ENCODE measurements at regions not wholly inside any gene's neighbourhood (a gene's known extent, or its start where the extent isn't known, plus 50 kb on each side); places are given as distances from the start of the nearest gene placed in this dataset.

- H3K4me1 ChIP-seq (ENCODE audit: control insufficient read depth in 1 of 2, insufficient read depth in 2 of 2, low read length in 2 of 2): no peaks in the 10 kb centered on the region
- H3K9me3 ChIP-seq (ENCODE audit: control insufficient read depth in 1 of 2, insufficient read depth in 1 of 2, low read depth in 1 of 2, low read length in 2 of 2): no peaks in the 10 kb centered on the region
- POLR2A ChIA-PET: no interaction called here
- H3K36me3 ChIP-seq (ENCODE audit: control insufficient read depth in 1 of 2, insufficient read depth in 2 of 2, low read length in 2 of 2): no peaks in the 10 kb centered on the region
- RAD21 ChIA-PET (ENCODE audit: low non-redundant PET in 1 of 2, low total read pairs in 2 of 2, uncharacterized antibody in 2 of 2, unreplicated experiment in 2 of 2): no interaction called here
- H3K9ac ChIP-seq (ENCODE audit: low read length): no peak overlapping the region
- ATAC-seq (no peak), DNase-seq (ENCODE audit: low read depth, low spot score) (no peak)
- H3K9me2 ChIP-seq (ENCODE audit: insufficient read depth): no peaks in the 10 kb centered on the region
- intact Hi-C loops (cut with micrococcal nuclease): no loop called here
- no peak overlapping the region for H3K27ac ChIP-seq (ENCODE audit: low read depth, low read length)
- H3K4me2 ChIP-seq (ENCODE audit: low read length): no peak overlapping the region
- no peaks in the 10 kb centered on the region for H4K20me1 ChIP-seq (ENCODE audit: insufficient read depth)
- CTCF ChIA-PET: no interaction called here
- no peaks in the 10 kb centered on the region for H3K79me2 ChIP-seq (ENCODE audit: insufficient read depth, low read length)
- BruUV-seq (replicated peaks): no TSS peak
- TF ChIP-seq RAD21 (IDR thresholded peaks at IDR 0.05; ENCODE audit: low read depth) (no peak), ELF1 (IDR thresholded peaks at IDR 0.05; ENCODE audit: borderline replicate concordance, low read depth) (no peak), CTCF (IDR thresholded peaks at IDR 0.05 in 2 of 3, conservative IDR thresholded peaks at IDR 0.05 in 1 of 3; ENCODE audit: borderline replicate concordance in 1 of 3, insufficient read depth in 1 of 3, low read depth in 2 of 3, low read length in 2 of 3) (no peak), POLR2AphosphoS5 (IDR thresholded peaks at IDR 0.05; ENCODE audit: low read depth, low read length) (no peak), EZH2 (IDR thresholded peaks at IDR 0.05) (no peak), TCF7L2 (IDR thresholded peaks at IDR 0.05; ENCODE audit: borderline replicate concordance, extremely low read depth, insufficient read depth, insufficient read length) (no peak), SP1 (IDR thresholded peaks at IDR 0.05; ENCODE audit: low read depth) (no peak), ZFX (IDR thresholded peaks at IDR 0.05) (no peak), CBX3 (IDR thresholded peaks at IDR 0.05; ENCODE audit: low read depth) (no peak), POLR2A (IDR thresholded peaks at IDR 0.05; ENCODE audit: borderline replicate concordance, extremely low read depth, insufficient read depth, insufficient read length) (no peak), SRF (IDR thresholded peaks at IDR 0.05; ENCODE audit: low read depth) (no peak), EGR1 (IDR thresholded peaks at IDR 0.05; ENCODE audit: low read depth) (no peak), SIN3A (IDR thresholded peaks at IDR 0.05; ENCODE audit: low read depth) (no peak), CEBPB (IDR thresholded peaks at IDR 0.05; ENCODE audit: low read depth) (no peak), YY1 (IDR thresholded peaks at IDR 0.05; ENCODE audit: extremely low read depth, insufficient replicate concordance, low read depth, low read length) (no peak), MAX (IDR thresholded peaks at IDR 0.05) (no peak), ZNF274 (IDR thresholded peaks at IDR 0.05; ENCODE audit: low read depth, low read length) (no peak), FOSL1 (IDR thresholded peaks at IDR 0.05; ENCODE audit: low read depth) (no peak)
- TF ChIP-seq, protein P1, sequence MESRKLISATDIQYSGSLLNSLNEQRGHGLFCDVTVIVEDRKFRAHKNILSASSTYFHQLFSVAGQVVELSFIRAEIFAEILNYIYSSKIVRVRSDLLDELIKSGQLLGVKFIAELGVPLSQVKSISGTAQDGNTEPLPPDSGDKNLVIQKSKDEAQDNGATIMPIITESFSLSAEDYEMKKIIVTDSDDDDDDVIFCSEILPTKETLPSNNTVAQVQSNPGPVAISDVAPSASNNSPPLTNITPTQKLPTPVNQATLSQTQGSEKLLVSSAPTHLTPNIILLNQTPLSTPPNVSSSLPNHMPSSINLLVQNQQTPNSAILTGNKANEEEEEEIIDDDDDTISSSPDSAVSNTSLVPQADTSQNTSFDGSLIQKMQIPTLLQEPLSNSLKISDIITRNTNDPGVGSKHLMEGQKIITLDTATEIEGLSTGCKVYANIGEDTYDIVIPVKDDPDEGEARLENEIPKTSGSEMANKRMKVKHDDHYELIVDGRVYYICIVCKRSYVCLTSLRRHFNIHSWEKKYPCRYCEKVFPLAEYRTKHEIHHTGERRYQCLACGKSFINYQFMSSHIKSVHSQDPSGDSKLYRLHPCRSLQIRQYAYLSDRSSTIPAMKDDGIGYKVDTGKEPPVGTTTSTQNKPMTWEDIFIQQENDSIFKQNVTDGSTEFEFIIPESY (IDR thresholded peaks at IDR 0.05; ENCODE audit: extremely low read depth, insufficient replicate concordance, low read length): no peak
- TF ChIP-seq, protein P2, sequence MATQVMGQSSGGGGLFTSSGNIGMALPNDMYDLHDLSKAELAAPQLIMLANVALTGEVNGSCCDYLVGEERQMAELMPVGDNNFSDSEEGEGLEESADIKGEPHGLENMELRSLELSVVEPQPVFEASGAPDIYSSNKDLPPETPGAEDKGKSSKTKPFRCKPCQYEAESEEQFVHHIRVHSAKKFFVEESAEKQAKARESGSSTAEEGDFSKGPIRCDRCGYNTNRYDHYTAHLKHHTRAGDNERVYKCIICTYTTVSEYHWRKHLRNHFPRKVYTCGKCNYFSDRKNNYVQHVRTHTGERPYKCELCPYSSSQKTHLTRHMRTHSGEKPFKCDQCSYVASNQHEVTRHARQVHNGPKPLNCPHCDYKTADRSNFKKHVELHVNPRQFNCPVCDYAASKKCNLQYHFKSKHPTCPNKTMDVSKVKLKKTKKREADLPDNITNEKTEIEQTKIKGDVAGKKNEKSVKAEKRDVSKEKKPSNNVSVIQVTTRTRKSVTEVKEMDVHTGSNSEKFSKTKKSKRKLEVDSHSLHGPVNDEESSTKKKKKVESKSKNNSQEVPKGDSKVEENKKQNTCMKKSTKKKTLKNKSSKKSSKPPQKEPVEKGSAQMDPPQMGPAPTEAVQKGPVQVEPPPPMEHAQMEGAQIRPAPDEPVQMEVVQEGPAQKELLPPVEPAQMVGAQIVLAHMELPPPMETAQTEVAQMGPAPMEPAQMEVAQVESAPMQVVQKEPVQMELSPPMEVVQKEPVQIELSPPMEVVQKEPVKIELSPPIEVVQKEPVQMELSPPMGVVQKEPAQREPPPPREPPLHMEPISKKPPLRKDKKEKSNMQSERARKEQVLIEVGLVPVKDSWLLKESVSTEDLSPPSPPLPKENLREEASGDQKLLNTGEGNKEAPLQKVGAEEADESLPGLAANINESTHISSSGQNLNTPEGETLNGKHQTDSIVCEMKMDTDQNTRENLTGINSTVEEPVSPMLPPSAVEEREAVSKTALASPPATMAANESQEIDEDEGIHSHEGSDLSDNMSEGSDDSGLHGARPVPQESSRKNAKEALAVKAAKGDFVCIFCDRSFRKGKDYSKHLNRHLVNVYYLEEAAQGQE (IDR thresholded peaks at IDR 0.05; ENCODE audit: low read depth): no peak
- no peak overlapping the region for H3K4me3 ChIP-seq (replicated peaks in 1 of 2; ENCODE audit: low read depth in 1 of 2, low read length in 2 of 2)
- H3K27me3 ChIP-seq (ENCODE audit: insufficient read depth, low read length): no peaks in the 10 kb centered on the region
- H2AFZ ChIP-seq (ENCODE audit: low read depth, low read length, poor library complexity, severe bottlenecking): no peak overlapping the region
These were observed 588.4 kb downstream of the RFPL4B start for GRCh38 chr6:112935402-112936078.
